HG02970 (cell line): ENCODE measurements at regions not wholly inside any gene's neighbourhood (a gene's known extent, or its start where the extent isn't known, plus 50 kb on each side); places are given as distances from the start of the nearest gene placed in this dataset.
"Not testable (repeated sequence)": the region's sequence is repeated elsewhere in the genome, so short reads cannot be mapped to it uniquely, and the experiment has no call there.

Experiments
- ATAC-seq: cut with Tn5 transposase; IDR thresholded peaks from one replicate; pipeline ENCODE4 v1.9.1; 2021; ENCODE audit warnings: mild to moderate bottlenecking, moderate library complexity, moderate number of reproducible peaks; ENCODE audit not compliant: unreplicated experiment, low FRiP score

- no peak for ATAC-seq
Observed at GRCh38 chr21:28174701-28175100, 818.0 kb downstream of the LTN1 start.

DNA sequence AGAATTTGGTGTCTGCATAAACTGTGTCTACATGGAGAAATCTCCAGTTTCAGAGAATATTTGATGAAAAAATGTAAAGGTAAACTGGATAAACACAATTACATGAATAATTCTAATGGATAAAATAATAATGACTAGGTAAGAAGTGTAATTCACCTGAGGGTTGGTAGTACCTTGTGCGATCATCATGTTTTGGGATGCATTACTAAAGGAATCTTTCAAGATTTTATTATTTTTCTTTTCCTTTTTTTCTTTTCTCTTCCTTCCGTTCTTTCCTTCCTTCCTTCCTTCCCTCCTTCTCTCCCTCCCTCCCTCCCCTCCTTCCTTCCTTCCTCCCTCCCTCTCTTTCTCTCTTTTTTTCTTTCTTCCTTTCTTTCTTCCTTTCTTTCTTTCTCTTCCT is 818.7 kb downstream of the LTN1 start:
- ATAC-seq = no peak

DNA sequence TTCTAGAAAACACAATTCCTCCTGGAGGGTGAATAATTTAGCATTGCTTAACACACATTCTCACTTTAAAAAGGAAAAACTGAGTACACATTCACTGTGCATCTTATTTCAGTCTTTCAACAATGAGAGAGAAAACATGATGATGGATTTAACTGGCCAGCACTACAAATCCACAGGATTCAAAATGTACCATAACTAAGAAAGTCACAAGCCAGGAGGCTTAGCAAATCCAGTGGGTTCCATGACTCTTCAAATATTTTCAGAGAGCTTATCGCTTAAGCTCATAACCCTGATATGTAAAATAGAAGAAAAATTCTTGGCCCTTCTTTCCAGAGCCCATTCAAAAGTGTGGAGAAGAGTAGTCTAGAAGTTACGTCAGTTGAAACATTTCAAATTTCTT is 820.3 kb downstream of the LTN1 start:
- ATAC-seq = no peak

DNA sequence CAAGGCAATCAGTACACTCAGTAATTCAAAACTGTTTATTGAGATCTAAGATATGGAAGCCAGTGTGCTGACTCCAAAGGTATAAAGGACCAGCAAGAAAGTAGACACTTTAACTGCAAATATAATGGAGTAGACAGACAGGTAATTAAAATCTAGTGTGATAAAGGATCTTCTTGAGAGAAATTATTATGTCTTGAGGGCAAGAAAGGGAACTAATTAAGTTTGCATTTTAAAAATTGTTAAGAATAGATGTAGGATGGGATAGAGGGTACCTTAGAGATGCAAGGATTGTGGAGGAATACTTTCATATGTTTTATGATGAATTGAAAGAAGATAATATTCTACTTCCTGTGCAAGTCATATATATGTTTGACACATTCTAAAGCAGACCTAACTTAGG is 825.3 kb downstream of the LTN1 start:
- no peak for ATAC-seq

DNA sequence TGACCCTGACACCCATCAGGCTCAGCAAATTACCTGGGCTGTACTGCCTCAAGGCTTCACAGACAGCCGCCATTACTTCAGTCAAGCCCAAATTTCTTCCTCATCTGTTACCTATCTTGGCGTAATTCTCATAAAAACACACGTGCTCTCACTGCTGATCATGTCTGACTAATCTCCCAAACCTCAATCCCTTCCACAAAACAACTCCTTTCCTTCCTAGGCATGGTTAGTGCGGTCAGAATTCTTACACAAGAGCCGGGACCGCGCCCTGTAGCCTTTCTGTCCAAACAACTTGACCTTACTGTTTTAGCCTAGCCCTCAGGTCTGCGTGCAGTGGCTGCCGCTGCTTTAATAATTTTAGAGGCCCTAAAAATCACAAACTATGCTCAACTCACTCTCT is 828.2 kb downstream of the LTN1 start:
- not testable (repeated sequence) for ATAC-seq

- ATAC-seq = not testable (repeated sequence)
Observed at GRCh38 chr21:28162052-28162451, 830.6 kb downstream of the LTN1 start.

GRCh38 chr21:28160378-28160777 is 832.3 kb downstream of the LTN1 start:
- ATAC-seq = no peak

GRCh38 chr21:28159396-28159795 is 833.3 kb downstream of the LTN1 start:
- no peak for ATAC-seq

- ATAC-seq = no peak
Observed at GRCh38 chr21:28156590-28156989, 836.1 kb downstream of the LTN1 start.

DNA sequence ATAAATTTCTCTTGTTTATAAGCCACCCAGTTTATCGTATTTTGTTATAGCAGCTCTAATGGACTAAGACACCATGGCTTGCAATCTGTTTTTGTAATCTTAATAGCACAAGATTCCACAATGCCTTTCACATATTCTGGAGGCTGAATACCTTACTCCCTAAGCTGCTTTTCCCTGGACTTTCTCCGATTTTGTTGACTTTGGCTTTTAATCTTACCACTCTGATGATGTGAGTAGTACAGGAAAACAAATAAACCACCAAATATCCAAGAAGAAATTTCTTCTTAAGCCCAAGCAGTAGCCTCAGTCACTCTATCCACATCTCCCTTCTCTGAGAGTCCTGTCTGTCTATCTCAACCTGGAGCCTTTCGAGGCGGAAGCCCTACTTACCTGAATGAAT is 838.6 kb downstream of the LTN1 start:
- ATAC-seq = no peak

- ATAC-seq = no peak
Observed at GRCh38 chr21:28152732-28153131, 839.9 kb downstream of the LTN1 start.

GRCh38 chr21:28151758-28152157 is 840.9 kb downstream of the LTN1 start:
- no peak for ATAC-seq

DNA sequence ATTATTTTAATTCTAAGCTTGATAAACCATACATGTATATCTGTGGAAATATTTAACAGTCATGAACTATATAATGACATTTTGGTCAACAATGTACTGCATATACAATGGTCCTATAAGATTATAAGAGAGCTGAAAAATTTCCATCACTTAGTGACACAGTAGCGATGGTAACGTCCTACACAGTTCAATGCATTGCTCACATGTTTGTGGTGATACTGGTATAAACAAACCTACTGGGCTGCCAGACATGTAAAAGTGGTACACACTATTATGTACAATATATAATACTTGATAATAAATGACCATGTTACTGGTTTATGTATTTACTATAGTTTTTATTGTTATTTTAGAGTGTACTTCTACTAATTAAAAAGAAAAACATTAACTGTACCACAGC is 841.9 kb downstream of the LTN1 start:
- ATAC-seq = no peak

DNA sequence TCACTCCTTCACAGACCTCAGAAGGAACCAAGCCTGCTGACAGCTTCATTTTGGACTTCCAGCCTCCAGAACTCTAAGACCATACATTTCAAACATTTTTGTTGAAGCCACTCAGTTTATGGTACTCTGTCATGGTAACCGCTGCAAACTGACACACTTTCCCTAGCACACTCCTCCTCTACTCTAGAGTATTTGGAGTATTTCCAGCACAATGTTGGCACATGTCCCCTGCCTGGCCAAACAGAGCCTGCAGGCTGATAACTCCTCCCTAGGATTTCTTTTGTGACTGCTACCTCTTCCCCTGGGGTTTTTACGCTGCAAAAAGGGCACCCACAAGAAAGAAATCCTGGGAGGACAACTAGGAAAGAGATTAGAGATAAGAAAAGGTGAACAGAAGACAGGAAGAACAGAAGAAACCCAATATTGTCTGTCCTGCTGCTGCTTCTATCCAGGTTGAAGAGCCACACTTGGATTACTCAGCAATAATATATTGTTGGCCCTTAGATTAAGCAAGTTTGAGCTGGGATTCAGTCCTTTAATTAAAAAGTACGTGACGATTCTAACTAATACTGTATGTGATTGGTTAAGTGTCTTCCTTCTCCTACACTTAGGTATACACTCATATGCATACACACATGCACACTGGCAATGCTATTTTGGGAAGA is 844.1 kb downstream of the LTN1 start:
- no peak for ATAC-seq

GRCh38 chr21:28144653-28145052 is 848.0 kb downstream of the LTN1 start:
- no peak for ATAC-seq

GRCh38 chr21:28144089-28144488 is 848.6 kb downstream of the LTN1 start:
- ATAC-seq = no peak

- no peak for ATAC-seq
Observed at GRCh38 chr21:28142697-28143096, 850.0 kb downstream of the LTN1 start.

- no peak for ATAC-seq
Observed at GRCh38 chr21:28138272-28138671, 854.4 kb downstream of the LTN1 start.

GRCh38 chr21:28136656-28137255 is 855.9 kb downstream of the LTN1 start:
- no peak for ATAC-seq

- ATAC-seq = no peak
Observed at GRCh38 chr21:28135646-28136045, 857.0 kb downstream of the LTN1 start.

DNA sequence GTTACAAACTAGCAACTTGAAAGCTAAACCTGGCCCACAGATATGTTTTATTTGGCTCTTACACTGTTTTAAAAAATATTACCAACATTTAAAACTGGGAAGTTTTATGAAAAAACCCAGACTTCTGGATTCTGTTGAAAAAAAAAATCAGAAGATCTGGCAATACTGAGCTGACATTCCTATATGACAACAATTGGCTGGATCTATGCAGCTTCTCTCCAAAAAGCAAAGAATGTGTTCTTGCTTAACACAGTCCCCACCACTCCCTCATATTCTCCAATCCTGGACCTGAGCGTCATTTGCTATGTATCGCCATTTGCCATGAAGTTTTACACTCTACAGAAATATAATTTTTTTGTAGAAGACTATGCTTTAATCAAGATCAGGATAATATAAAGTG is 859.6 kb downstream of the LTN1 start:
- no peak for ATAC-seq

DNA sequence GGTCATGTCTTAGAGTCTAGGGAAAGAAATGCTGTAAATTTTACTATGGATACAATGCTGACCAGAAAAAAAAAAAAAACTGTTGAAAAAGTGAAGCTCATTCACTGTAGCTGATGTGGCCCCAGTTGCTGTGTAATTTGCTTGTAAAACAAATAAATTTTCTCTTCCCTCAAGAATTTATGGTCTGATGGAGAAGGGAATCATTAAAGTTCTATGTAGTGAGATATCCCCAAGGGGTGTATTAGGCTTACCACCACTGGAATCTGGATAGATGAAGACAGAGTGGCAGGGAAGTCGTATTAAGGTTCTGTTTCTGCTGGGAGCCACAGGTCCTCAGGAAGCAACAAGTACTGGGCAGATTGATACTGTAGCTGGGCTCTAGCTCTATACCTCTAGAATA is 860.0 kb downstream of the LTN1 start:
- ATAC-seq = no peak
